Neural cell (in vitro differentiated cells): ENCODE measurements at regions not wholly inside any gene's neighbourhood (a gene's known extent, or its start where the extent isn't known, plus 50 kb on each side); places are given as distances from the start of the nearest gene placed in this dataset.

ENCODE experiments used
- H2AFZ ChIP-seq: fragments of 200-600, 300-800 bp; sonication (generic), shearing (Covaris generic); 2 replicates; pipeline ENCODE4 v1.6.0; 2014; ENCODE audit warnings: low read depth, mild to moderate bottlenecking, antibody characterized with exemption, low read length, moderate library complexity
- H3F3A ChIP-seq: fragments of 200-600 bp; shearing (Covaris generic); 2 replicates; pipeline ENCODE4 v1.6.1; 2016; ENCODE audit warnings: mild to moderate bottlenecking, moderate library complexity, mixed read lengths, antibody characterized with exemption, low read length; ENCODE audit not compliant: insufficient read depth, poor library complexity, severe bottlenecking
- H3K27ac ChIP-seq: fragments of 200-600, 300-800 bp; sonication (generic), shearing (Covaris generic); 2 replicates; pipeline ENCODE4 v1.5.1; 2014; ENCODE audit warnings: mild to moderate bottlenecking, low read length, moderate library complexity
- H3K27me3 ChIP-seq: fragments of 300-800, 200-600 bp; sonication (generic), shearing (Covaris generic); 2 replicates; pipeline ENCODE4 v1.6.0; 2014; ENCODE audit warnings: mild to moderate bottlenecking, low read depth, low read length, moderate library complexity; ENCODE audit not compliant: insufficient read depth
- H3K36me3 ChIP-seq: fragments of 300-800, 200-600 bp; sonication (generic), shearing (Covaris generic); 2 replicates; pipeline ENCODE4 v1.5.1; 2014; ENCODE audit warnings: mild to moderate bottlenecking, antibody characterized with exemption, low read length, moderate library complexity; ENCODE audit not compliant: insufficient read depth
- H3K4me2 ChIP-seq: fragments of 300-800, 200-600 bp; sonication (generic), shearing (Covaris generic); 2 replicates; pipeline ENCODE4 v1.6.0; 2014; ENCODE audit warnings: mild to moderate bottlenecking, low read length
- H3K4me3 ChIP-seq: fragments of 300-800, 200-600 bp; sonication (generic), shearing (Covaris generic); 2 replicates; pipeline ENCODE4 v1.5.1; 2014; ENCODE audit warnings: mild to moderate bottlenecking, low read length, moderate library complexity
- H3K79me2 ChIP-seq: fragments of 200-600 bp; shearing (Covaris generic); replicated peaks from 2 replicates; pipeline ENCODE4 v1.6.0; 2014; ENCODE audit warnings: mild to moderate bottlenecking, low read length, moderate library complexity; ENCODE audit not compliant: insufficient read depth
- H3K9ac ChIP-seq: fragments of 300-800, 200-600 bp; sonication (generic), shearing (Covaris generic); 2 replicates; pipeline ENCODE4 v1.6.1; 2016; ENCODE audit warnings: mild to moderate bottlenecking, low read length, mixed read lengths
- H3K9me2 ChIP-seq: fragments of 200-600 bp; shearing (Covaris generic); 2 replicates; pipeline ENCODE4 v1.6.1; 2016; ENCODE audit warnings: mild to moderate bottlenecking, low read length, mixed read lengths; ENCODE audit not compliant: insufficient read depth
- H3K9me3 ChIP-seq: fragments of 200-600, 300-800 bp; sonication (generic), shearing (Covaris generic); 2 replicates; pipeline ENCODE4 v1.6.1; 2016; ENCODE audit warnings: mild to moderate bottlenecking, mixed run types, low read length, moderate library complexity, mixed read lengths
- H4K20me1 ChIP-seq: fragments of 200-600 bp; shearing (Covaris generic); 2 replicates; pipeline ENCODE4 v1.6.1; 2016; ENCODE audit warnings: mild to moderate bottlenecking, mixed run types; ENCODE audit not compliant: insufficient read depth
- CTCF ChIP-seq: fragments of 450-650 bp; IDR thresholded peaks from 2 replicates; pipeline ENCODE4 v1.5.1; 2014; ENCODE audit warnings: antibody characterized with exemption, mild to moderate bottlenecking, moderate library complexity; ENCODE audit not compliant: poor library complexity, severe bottlenecking
- EP300 ChIP-seq: fragments of 450-650 bp; conservative IDR thresholded peaks from 2 replicates; pipeline ENCODE4 v1.6.1; 2014; ENCODE audit warnings: antibody characterized with exemption, mild to moderate bottlenecking, moderate library complexity; ENCODE audit not compliant: poor library complexity, severe bottlenecking
- EZH2 ChIP-seq: fragments of 200-600, 300-800 bp; shearing (Covaris generic), sonication (generic); IDR thresholded peaks from 2 replicates; pipeline ENCODE4 v1.6.1; 2014; ENCODE audit warnings: antibody characterized with exemption, low read length, borderline replicate concordance, mild to moderate bottlenecking; ENCODE audit not compliant: insufficient read depth, poor library complexity, severe bottlenecking
- MXI1 ChIP-seq: fragments of 450-650 bp; conservative IDR thresholded peaks from 2 replicates; pipeline ENCODE4 v1.6.1; 2014; ENCODE audit warnings: antibody characterized with exemption, mild to moderate bottlenecking; ENCODE audit not compliant: poor library complexity, severe bottlenecking
- POLR2AphosphoS5 ChIP-seq: IDR thresholded peaks from 2 replicates; pipeline ENCODE4 v1.6.1; 2012
- RAD21 ChIP-seq: fragments of 450-650 bp; conservative IDR thresholded peaks from 2 replicates; pipeline ENCODE4 v1.6.1; 2014; ENCODE audit warnings: antibody characterized with exemption, mild to moderate bottlenecking, moderate library complexity
- REST ChIP-seq: IDR thresholded peaks from 2 replicates; pipeline ENCODE4 v1.6.1; 2012; ENCODE audit warnings: borderline replicate concordance
- SMC3 ChIP-seq: fragments of 450-650 bp; conservative IDR thresholded peaks from 2 replicates; pipeline ENCODE4 v1.6.1; 2014; ENCODE audit warnings: antibody characterized with exemption, mild to moderate bottlenecking, moderate library complexity; ENCODE audit not compliant: poor library complexity
- TAF1 ChIP-seq: IDR thresholded peaks from 2 replicates; pipeline ENCODE4 v1.6.1; 2012; ENCODE audit warnings: low read depth

- Histone ChIP-seq H3K9me2 (no peaks in the 10 kb centered on the region), H3K4me3 (no peak overlapping the region), H3K9me3 (no peaks in the 10 kb centered on the region), H3K9ac (no peak overlapping the region), H3K79me2 (no peaks in the 10 kb centered on the region), H2AFZ (no peak overlapping the region), H3F3A (no peaks in the 10 kb centered on the region), H3K36me3 (no peaks in the 10 kb centered on the region), H3K27me3 (no peaks in the 10 kb centered on the region), H4K20me1 (no peaks in the 10 kb centered on the region), H3K4me2 (no peak overlapping the region), H3K27ac (no peak overlapping the region)
- TF ChIP-seq TAF1 (no peak), EZH2 (no peak), SMC3 (no peak), MXI1 (no peak), REST (no peak), POLR2AphosphoS5 (no peak), RAD21 (no peak), CTCF (no peak), EP300 (no peak)
Measured at GRCh38 chr12:84308211-84308610, 604.4 kb downstream of the SLC6A15 start.

GRCh38 chr12:84305144-84305543 lies 607.5 kb downstream of the SLC6A15 start:
- H3K79me2 ChIP-seq = no peaks in the 10 kb centered on the region
- no peak overlapping the region for H3K4me2 ChIP-seq
- no peak overlapping the region for H2AFZ ChIP-seq

More at GRCh38 chr12:84305144-84305543, 607.5 kb downstream of the SLC6A15 start:
- Histone ChIP-seq H3F3A (no peaks in the 10 kb centered on the region), H3K4me3 (no peak overlapping the region), H4K20me1 (no peaks in the 10 kb centered on the region), H3K27me3 (no peaks in the 10 kb centered on the region), H3K27ac (no peak overlapping the region), H3K9me2 (no peaks in the 10 kb centered on the region), H3K9me3 (no peaks in the 10 kb centered on the region), H3K36me3 (no peaks in the 10 kb centered on the region), H3K9ac (no peak overlapping the region)
- TF ChIP-seq POLR2AphosphoS5 (peak; percentile 65), SMC3 (no peak), TAF1 (no peak), RAD21 (no peak), EZH2 (no peak), MXI1 (no peak), REST (no peak), CTCF (no peak), EP300 (peak; percentile 24)
